Caco-2 (cell line): ENCODE measurements at regions not wholly inside any gene's neighbourhood (a gene's known extent, or its start where the extent isn't known, plus 50 kb on each side); places are given as distances from the start of the nearest gene placed in this dataset.

Experiments
- BruUV-seq: library from RNA; stranded (reverse); fragments of 400-500 nt; replicated peaks from 2 replicates; lab custom pipeline; 2021; lab: Mats Ljungman, UMichigan
- CTCF ChIA-PET: fragments of 300-600 bp; sonication (Branson Sonifier 250); formaldehyde crosslinking; loops from one replicate; lab custom pipeline; 2022; ENCODE audit warnings: antibody characterized with exemption; lab: Charles Lee
- POLR2A ChIA-PET: fragments of 300-600 bp; sonication (Branson Sonifier 250); formaldehyde crosslinking; loops from one replicate; lab custom pipeline; 2022; ENCODE audit warnings: antibody characterized with exemption; lab: Charles Lee
- DNase-seq, 2 experiments: peaks; one replicate each; pipeline versions ENCODE4 v3.0.0 to v3.0.0-alpha.2; 2020 to 2022
- H3K27me3 ChIP-seq: replicated peaks from 2 replicates; pipeline ENCODE4 v1.6.0; 2011; ENCODE audit warnings: low read length; ENCODE audit not compliant: control insufficient read depth, insufficient read depth
- H3K36me3 ChIP-seq: 2 replicates; pipeline ENCODE4 v1.5.1; 2011; ENCODE audit warnings: low read length; ENCODE audit not compliant: control insufficient read depth, insufficient read depth
- H3K4me1 ChIP-seq: fragments of 250-450 bp; sonication (Bioruptor Pico); 2 replicates; pipeline ENCODE4 v1.5.1; 2020; ENCODE audit warnings: mild to moderate bottlenecking
- H3K4me3 ChIP-seq: 2 replicates; pipeline ENCODE4 v1.5.1; 2011; ENCODE audit warnings: low read depth, mild to moderate bottlenecking, control low read depth, low read length
- H3K9me3 ChIP-seq: fragments of 250-450 bp; sonication (Bioruptor Pico); 2 replicates; pipeline ENCODE4 v1.5.1; 2020; ENCODE audit warnings: mild to moderate bottlenecking, moderate library complexity
- H3K27ac Mint-ChIP-seq: one replicate; pipeline ENCODE4 v1.8.0; 2022; ENCODE audit warnings: mixed read lengths; ENCODE audit not compliant: unreplicated experiment
- H3K27me3 Mint-ChIP-seq: one replicate; pipeline ENCODE4 v1.8.0; 2022; ENCODE audit warnings: mixed read lengths; ENCODE audit not compliant: insufficient read depth, unreplicated experiment
- H3K36me3 Mint-ChIP-seq: one replicate; pipeline ENCODE4 v1.8.0; 2022; ENCODE audit warnings: mild to moderate bottlenecking, mixed read lengths; ENCODE audit not compliant: insufficient read depth, unreplicated experiment
- H3K4me1 Mint-ChIP-seq: one replicate; pipeline ENCODE4 v1.8.0; 2022; ENCODE audit warnings: low read depth, mixed read lengths; ENCODE audit not compliant: unreplicated experiment
- H3K4me3 Mint-ChIP-seq: one replicate; pipeline ENCODE4 v1.8.0; 2022; ENCODE audit warnings: mild to moderate bottlenecking, moderate library complexity, mixed read lengths; ENCODE audit not compliant: unreplicated experiment
- H3K9me3 Mint-ChIP-seq: one replicate; pipeline ENCODE4 v1.8.0; 2022; ENCODE audit warnings: mixed read lengths; ENCODE audit not compliant: unreplicated experiment
- intact Hi-C: fragments of 100-400 bp; cut with micrococcal nuclease; formaldehyde crosslinking; loops from one replicate; pipeline ENCODE4 v1.10.0; 2022; ENCODE audit not compliant: unreplicated experiment
- TF ChIP-seq, protein P1 (sequence below), 2 experiments: fragments of 200-600 bp in 1 of 2; IDR thresholded peaks; 1 replicate in 1 of 2; 2 replicates in 1 of 2; pipeline versions ENCODE4 v1.5.1 to v1.8.0; 2011 to 2022; ENCODE audit warnings: antibody characterized with exemption in 1 of 2, control low read depth in 1 of 2, inconsistent platforms in 1 of 2, low read depth in 1 of 2, low read length in 1 of 2, mild to moderate bottlenecking in 1 of 2, moderate library complexity in 1 of 2; ENCODE audit not compliant: insufficient read depth in 1 of 2, severe bottlenecking in 1 of 2, unreplicated experiment in 1 of 2

DNA sequence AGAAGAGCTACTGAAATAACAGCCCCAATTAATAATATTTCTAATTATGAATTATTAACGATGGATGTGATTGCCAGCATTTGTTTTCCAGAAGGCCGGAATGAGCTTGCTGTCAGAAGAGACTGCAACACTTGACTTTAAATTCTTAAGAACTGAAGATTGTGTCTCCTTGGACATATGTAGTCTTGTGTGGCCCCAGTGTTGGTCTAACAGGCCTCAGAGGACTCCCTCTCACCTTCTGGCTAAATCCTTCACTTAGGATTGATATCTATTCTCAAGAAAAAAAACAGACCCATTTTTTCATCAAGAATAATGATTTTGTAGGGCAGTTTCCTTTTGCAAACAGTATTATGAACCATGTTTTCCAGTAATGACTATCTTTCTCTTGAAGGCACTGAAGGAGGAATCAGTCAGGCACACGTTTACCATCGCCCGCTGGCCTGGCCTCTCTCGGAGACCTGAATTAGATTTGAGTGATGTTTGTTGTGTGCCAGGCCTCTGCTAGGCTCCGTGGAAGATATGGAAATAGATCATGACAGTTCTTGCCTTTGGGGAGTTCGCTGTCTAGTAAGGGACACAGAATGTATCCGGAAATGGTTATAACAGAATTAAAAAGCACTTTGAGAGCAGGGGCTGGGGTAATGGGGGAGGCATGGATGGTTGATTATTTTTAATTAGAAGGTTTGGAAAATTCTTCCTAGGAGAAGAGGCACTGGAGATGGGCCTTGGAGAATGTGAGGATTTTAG, 258.0 kb downstream of the MYCN start:
- ChIA-PET POLR2A (no interaction called here), CTCF (no interaction called here)
- Histone ChIP-seq H3K27me3 (no peaks in the 10 kb centered on the region), H3K4me1 (no peaks in the 10 kb centered on the region), H3K9me3 (no peaks in the 10 kb centered on the region), H3K36me3 (no peaks in the 10 kb centered on the region; the same call in 1 of the 2 replicates), H3K4me3 (no peak overlapping the region)
- TF ChIP-seq, protein P1, sequence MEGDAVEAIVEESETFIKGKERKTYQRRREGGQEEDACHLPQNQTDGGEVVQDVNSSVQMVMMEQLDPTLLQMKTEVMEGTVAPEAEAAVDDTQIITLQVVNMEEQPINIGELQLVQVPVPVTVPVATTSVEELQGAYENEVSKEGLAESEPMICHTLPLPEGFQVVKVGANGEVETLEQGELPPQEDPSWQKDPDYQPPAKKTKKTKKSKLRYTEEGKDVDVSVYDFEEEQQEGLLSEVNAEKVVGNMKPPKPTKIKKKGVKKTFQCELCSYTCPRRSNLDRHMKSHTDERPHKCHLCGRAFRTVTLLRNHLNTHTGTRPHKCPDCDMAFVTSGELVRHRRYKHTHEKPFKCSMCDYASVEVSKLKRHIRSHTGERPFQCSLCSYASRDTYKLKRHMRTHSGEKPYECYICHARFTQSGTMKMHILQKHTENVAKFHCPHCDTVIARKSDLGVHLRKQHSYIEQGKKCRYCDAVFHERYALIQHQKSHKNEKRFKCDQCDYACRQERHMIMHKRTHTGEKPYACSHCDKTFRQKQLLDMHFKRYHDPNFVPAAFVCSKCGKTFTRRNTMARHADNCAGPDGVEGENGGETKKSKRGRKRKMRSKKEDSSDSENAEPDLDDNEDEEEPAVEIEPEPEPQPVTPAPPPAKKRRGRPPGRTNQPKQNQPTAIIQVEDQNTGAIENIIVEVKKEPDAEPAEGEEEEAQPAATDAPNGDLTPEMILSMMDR (IDR thresholded peaks at IDR 0.05; ENCODE audit: insufficient read depth in 1 of 2, low read depth in 1 of 2, low read length in 1 of 2, severe bottlenecking in 1 of 2, unreplicated experiment in 1 of 2), result no peak
- intact Hi-C loops, result no loop called here
- H3K27me3 Mint-ChIP-seq, result no peaks in the 10 kb centered on the region
- no TSS peak for BruUV-seq
- no peaks in the 10 kb centered on the region for H3K36me3 Mint-ChIP-seq
- H3K9me3 Mint-ChIP-seq, result no peaks in the 10 kb centered on the region
- H3K27ac Mint-ChIP-seq, result no peak overlapping the region
- DNase-seq, result no peak
- peaks cover 11% of the 10 kb centered on the region for H3K4me1 Mint-ChIP-seq
- H3K4me3 Mint-ChIP-seq, result no peak overlapping the region

DNA sequence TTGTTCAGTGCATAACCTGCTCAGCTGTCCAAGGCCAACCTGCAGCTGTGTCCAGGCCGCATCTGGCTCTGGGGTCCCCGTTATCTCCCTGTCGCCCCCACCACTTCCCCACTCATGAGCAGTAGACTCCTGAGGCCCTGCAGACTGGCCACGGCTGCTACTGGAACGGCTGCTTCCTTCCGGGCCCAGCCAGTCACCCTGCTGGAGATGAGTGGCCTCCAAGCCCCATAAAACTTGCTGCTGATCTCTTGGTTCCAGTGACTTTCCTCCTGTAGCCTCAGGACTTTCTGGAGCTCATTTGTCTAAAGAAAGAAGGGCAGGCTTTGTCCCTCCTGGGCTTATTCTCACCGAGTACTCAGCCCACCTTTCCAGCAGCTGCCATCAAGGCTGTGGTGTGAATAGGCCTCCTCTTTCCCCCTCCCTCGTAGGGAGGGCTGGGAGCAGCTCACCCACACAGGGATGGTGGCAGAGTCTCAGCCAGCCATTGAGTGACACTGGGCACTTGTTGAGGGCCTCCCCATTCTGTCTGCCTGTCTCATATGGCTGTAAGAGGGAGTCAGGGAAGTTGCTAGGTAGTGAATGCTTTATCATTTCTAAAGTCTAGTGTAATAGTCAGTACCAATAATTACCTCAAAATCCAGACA, 257.3 kb downstream of the MYCN start:
- H3K9me3 ChIP-seq, result no peaks in the 10 kb centered on the region
- H3K27ac Mint-ChIP-seq, result no peak overlapping the region
- H3K27me3 Mint-ChIP-seq, result no peaks in the 10 kb centered on the region
- no peaks in the 10 kb centered on the region for H3K9me3 Mint-ChIP-seq
- no peaks in the 10 kb centered on the region for H3K36me3 Mint-ChIP-seq
- H3K36me3 ChIP-seq, result no peaks in the 10 kb centered on the region; the same call in 1 of the 2 replicates
- no peaks in the 10 kb centered on the region for H3K27me3 ChIP-seq
- ChIA-PET POLR2A (no interaction called here), CTCF (no interaction called here)
- no peak overlapping the region for H3K4me3 ChIP-seq
- intact Hi-C loops, result no loop called here
- DNase-seq, result no peak
- no peak overlapping the region for H3K4me3 Mint-ChIP-seq
- TF ChIP-seq, protein P1 (IDR thresholded peaks at IDR 0.05; ENCODE audit: insufficient read depth in 1 of 2, low read depth in 1 of 2, low read length in 1 of 2, severe bottlenecking in 1 of 2, unreplicated experiment in 1 of 2), result no peak
- no TSS peak for BruUV-seq
- peaks cover 8% of the 10 kb centered on the region for H3K4me1 Mint-ChIP-seq
- no peaks in the 10 kb centered on the region for H3K4me1 ChIP-seq

DNA sequence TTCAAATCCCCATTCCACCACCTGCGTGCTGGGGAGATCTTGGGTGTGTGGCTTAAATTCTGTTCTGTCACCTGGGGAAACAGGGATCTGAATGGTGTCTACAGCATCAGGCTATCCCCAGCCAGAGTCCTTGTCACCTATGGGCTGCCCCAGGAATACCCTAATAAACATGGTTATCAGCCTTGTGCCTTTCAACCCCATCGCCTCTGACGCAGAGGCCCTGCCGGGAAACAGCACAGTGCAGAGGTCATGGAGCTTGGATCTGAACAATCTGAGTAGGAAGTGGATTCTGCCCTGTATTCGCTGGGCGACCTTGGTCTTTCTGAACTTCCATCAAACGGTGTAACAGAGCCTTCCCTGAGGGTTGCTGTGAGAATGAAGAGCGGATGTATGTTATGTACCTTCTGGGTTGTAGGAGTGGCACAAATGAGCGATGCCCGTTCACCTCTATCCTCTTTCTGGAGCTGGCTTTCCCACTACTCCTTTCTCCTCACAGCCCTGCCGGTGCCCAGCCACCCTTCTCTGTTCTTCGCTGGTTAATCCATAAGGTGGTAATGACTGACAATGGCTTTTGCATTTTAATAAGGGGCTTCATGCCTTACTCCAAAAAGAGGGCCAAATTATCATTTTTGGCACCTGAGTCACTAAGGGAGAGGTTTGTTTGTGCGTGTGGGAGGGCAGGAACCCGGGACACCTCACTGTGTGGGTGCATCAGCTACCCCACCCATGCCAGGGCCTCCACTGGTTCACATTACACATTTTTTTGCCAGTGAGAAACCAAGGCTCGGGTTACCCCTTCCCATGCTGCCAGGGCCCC, 256.5 kb downstream of the MYCN start:
- intact Hi-C loops, result no loop called here
- peaks cover 8% of the 10 kb centered on the region for H3K4me1 Mint-ChIP-seq
- Histone ChIP-seq H3K36me3 (no peaks in the 10 kb centered on the region; the same call in 1 of the 2 replicates), H3K4me3 (no peak overlapping the region), H3K27me3 (no peaks in the 10 kb centered on the region), H3K9me3 (no peaks in the 10 kb centered on the region), H3K4me1 (no peaks in the 10 kb centered on the region)
- H3K4me3 Mint-ChIP-seq, result no peak overlapping the region
- no peaks in the 10 kb centered on the region for H3K36me3 Mint-ChIP-seq
- DNase-seq, result no peak
- POLR2A ChIA-PET, result no interaction called here
- BruUV-seq, result no TSS peak
- no peaks in the 10 kb centered on the region for H3K27me3 Mint-ChIP-seq
- no peak overlapping the region for H3K27ac Mint-ChIP-seq
- CTCF ChIA-PET, result no interaction called here
- TF ChIP-seq, protein P1 (IDR thresholded peaks at IDR 0.05; ENCODE audit: insufficient read depth in 1 of 2, low read depth in 1 of 2, low read length in 1 of 2, severe bottlenecking in 1 of 2, unreplicated experiment in 1 of 2), result no peak
- H3K9me3 Mint-ChIP-seq, result no peaks in the 10 kb centered on the region
